Activated CD4-positive, alpha-beta T cell treated with anti-CD3 and anti-CD28 coated beads for 4 hours (primary cell): ENCODE measurements at regions not wholly inside any gene's neighbourhood (a gene's known extent, or its start where the extent isn't known, plus 50 kb on each side); places are given as distances from the start of the nearest gene placed in this dataset.

ENCODE experiments used
- DNase-seq, 2 donors: peaks; one replicate each; pipeline ENCODE4 v3.0.0-alpha.2; 2020

GRCh38 chr4:18285357-18285756, 263.8 kb upstream of the LCORL start:
- no peak for DNase-seq

GRCh38 chr4:18278244-18278643, 256.7 kb upstream of the LCORL start:
- DNase-seq = no peak

- no peak for DNase-seq
Observed at GRCh38 chr4:18262832-18263231, 241.3 kb upstream of the LCORL start.

- DNase-seq = no peak
Observed at GRCh38 chr4:18252052-18252451, 230.5 kb upstream of the LCORL start.

- no peak for DNase-seq
Observed at GRCh38 chr4:18250564-18250963, 229.0 kb upstream of the LCORL start.

GRCh38 chr4:18248611-18249010, 227.1 kb upstream of the LCORL start:
- DNase-seq = no peak

GRCh38 chr4:18247189-18247588, 225.6 kb upstream of the LCORL start:
- DNase-seq = no peak

GRCh38 chr4:18242919-18243693, 221.6 kb upstream of the LCORL start:
- DNase-seq = no peak

- DNase-seq = no peak
Observed at GRCh38 chr4:18241727-18242126, 220.2 kb upstream of the LCORL start.

- DNase-seq = no peak
Observed at GRCh38 chr4:18234108-18234507, 212.6 kb upstream of the LCORL start.

GRCh38 chr4:18231726-18232125, 210.2 kb upstream of the LCORL start:
- no peak for DNase-seq

- DNase-seq = no peak
Observed at GRCh38 chr4:18227880-18228279, 206.3 kb upstream of the LCORL start.

GRCh38 chr4:18214411-18215055, 193.0 kb upstream of the LCORL start:
- DNase-seq = no peak

GRCh38 chr4:18213576-18214198, 192.1 kb upstream of the LCORL start:
- no peak for DNase-seq

GRCh38 chr4:18209448-18209847, 187.9 kb upstream of the LCORL start:
- no peak for DNase-seq

- no peak for DNase-seq
Observed at GRCh38 chr4:18203966-18204365, 182.4 kb upstream of the LCORL start.

GRCh38 chr4:18202486-18202885, 180.9 kb upstream of the LCORL start:
- no peak for DNase-seq

GRCh38 chr4:18201885-18202284, 180.3 kb upstream of the LCORL start:
- no peak for DNase-seq

GRCh38 chr4:18198653-18199052, 177.1 kb upstream of the LCORL start:
- no peak for DNase-seq

GRCh38 chr4:18197467-18197866, 175.9 kb upstream of the LCORL start:
- no peak for DNase-seq

GRCh38 chr4:18194278-18194677, 172.7 kb upstream of the LCORL start:
- no peak for DNase-seq

GRCh38 chr4:18192901-18193300, 171.3 kb upstream of the LCORL start:
- DNase-seq = no peak

GRCh38 chr4:18185491-18185890, 163.9 kb upstream of the LCORL start:
- DNase-seq = no peak

GRCh38 chr4:18180892-18181291, 159.3 kb upstream of the LCORL start:
- DNase-seq = no peak
